ENCODE measurements at regions not wholly inside any gene's neighbourhood (a gene's known extent, or its start where the extent isn't known, plus 50 kb on each side); places are given as distances from the start of the nearest gene placed in this dataset.
A peak's percentile ranks its signal among the peaks of the same experiment; 100 is the strongest.
"Not testable (repeated sequence)": the region's sequence is repeated elsewhere in the genome, so short reads cannot be mapped to it uniquely, and the experiment has no call there.

- not testable (repeated sequence) for H3K27me3 ChIP-seq, H3K9me3 ChIP-seq, ATAC-seq, H3K27ac ChIP-seq, H3K36me3 ChIP-seq, H3K4me3 ChIP-seq
- peaks cover 0 to 18% (median 0%) of the 10 kb centered on the region in 3 donors for H3K4me1 ChIP-seq
- WGBS, 2 donors (ENCODE audit: low coverage in 1 of 2): 100% methylated on average over 1 of the region's 13 CpGs; no CpG with 5 or more reads in 1 of the 2 donors
Measured at GRCh38 chr16:88231839-88232238, 150.9 kb upstream of the ZNF469 start.

DNA sequence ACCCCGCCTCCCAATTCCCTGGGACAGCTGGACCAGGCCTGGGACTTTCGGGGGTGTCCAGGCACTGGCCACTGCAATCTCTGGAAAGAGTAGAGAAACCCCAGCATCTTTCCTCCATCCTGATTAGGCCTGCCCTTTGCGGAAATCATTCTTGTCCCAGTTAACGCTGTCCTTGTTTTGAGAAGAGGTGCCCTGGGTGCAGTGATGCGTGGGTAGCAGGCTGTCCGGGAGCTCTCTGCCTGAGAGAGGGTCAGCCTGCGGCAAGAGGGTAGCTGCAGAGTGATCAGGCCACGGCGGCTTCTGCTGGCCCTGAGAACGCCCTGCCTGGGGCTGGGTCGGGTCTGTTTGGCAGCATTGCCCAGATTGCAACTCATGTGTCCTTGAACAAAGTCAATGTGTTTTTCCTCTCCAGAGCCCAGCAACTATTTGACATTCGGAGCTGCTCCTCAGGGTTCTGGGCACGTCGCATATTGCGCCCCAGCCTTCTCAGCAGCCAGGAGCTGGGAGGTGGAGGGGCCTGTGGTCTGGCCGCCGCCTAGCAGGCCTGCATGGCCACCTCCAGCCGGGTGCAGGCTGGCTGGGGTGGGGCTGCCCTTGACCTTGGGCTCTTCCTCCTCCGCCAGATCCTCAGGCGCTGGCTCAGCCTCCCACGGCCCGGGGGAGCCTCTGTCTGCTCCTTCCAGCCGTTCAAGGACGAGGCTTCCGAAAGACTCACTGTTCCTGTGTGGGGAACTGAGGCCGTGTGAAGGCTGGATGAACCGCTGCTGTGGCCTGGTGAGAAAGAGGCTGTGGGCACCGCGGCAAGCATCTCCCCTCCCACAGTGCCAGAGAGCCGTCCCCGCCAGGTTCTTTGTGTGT lies 150.1 kb upstream of the ZNF469 start:
- not testable (repeated sequence) for ATAC-seq
- 80% methylated on average over 1 of the region's 31 CpGs; no CpG with 5 or more reads in 1 of the 2 donors for WGBS, 2 donors (ENCODE audit: low coverage in 1 of 2)

GRCh38 chr16:88233621-88234420 lies 148.9 kb upstream of the ZNF469 start:
- H3K36me3 ChIP-seq, ATAC-seq, H3K27me3 ChIP-seq, H3K4me3 ChIP-seq, H3K9me3 ChIP-seq: not testable (repeated sequence)
- Histone ChIP-seq H3K27ac (peak overlapping the region in 3 of 4 donors; percentile 61 to 74 (median 73)), H3K4me1 (peaks cover 0 to 33% (median 7%) of the 10 kb centered on the region in 3 donors)
- WGBS, 2 donors (ENCODE audit: low coverage in 1 of 2): 79% methylated on average over 6 of the region's 23 CpGs; no CpG with 5 or more reads in 1 of the 2 donors

More for the DNA sequence above, 150.1 kb upstream of the ZNF469 start:
- not testable (repeated sequence) for H3K36me3 ChIP-seq, H3K4me3 ChIP-seq, H3K27ac ChIP-seq, H3K9me3 ChIP-seq, H3K27me3 ChIP-seq
- peaks cover 0 to 22% (median 0%) of the 10 kb centered on the region in 3 donors for H3K4me1 ChIP-seq

DNA sequence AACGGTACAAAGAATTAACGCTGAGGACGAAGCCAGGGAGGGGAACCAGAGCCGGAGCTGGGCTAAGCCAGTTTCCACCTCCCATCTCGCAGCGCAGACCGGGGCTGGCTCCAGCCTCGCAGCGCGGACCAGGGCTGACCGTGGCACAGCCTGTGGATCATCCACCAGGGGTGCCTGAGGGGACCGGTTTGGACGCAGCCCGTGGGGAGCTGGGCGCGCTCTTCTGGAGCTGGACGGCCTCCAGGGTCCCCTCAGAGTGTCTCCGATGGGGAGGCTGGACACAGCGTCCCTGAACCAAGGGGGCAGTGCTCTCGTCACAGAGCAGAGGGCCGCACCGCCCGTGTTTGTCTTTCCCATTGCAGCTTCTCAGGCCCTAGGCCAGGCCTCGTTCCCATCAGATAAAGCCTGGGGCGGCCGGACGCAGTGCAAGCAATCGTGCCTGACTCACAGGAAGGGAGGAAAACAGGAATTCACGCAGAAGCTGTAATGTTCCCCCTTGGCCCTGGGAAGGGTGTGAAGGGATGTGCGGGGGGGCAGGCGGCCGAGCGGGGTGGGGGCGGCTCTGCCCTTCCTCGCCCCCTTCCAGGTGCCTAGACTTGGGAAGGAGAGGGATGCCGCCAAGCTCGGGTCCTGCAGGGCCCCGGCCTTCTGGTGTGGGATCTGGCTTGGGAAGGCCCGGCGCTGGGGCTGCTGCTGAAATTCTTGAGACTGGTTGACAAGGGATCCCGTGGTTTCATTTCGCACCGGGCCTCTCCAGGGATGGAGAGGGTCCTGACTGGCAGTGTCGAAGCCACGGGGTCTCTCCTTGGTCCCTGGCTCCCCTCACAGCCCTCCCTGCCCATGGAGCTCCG lies 148.1 kb upstream of the ZNF469 start:
- peak; percentile 81 for ATAC-seq
- WGBS, 2 donors (ENCODE audit: low coverage in 1 of 2): 64% methylated on average over 15 of the region's 46 CpGs; no CpG with 5 or more reads in 1 of the 2 donors
- not testable (repeated sequence) for H3K27me3 ChIP-seq, H3K9me3 ChIP-seq, H3K4me3 ChIP-seq, H3K36me3 ChIP-seq
- Histone ChIP-seq H3K4me1 (peaks cover 0 to 33% (median 7%) of the 10 kb centered on the region in 3 donors), H3K27ac (peak overlapping the region; percentile 52 to 74 (median 67))
- TF ChIP-seq, protein P1, sequence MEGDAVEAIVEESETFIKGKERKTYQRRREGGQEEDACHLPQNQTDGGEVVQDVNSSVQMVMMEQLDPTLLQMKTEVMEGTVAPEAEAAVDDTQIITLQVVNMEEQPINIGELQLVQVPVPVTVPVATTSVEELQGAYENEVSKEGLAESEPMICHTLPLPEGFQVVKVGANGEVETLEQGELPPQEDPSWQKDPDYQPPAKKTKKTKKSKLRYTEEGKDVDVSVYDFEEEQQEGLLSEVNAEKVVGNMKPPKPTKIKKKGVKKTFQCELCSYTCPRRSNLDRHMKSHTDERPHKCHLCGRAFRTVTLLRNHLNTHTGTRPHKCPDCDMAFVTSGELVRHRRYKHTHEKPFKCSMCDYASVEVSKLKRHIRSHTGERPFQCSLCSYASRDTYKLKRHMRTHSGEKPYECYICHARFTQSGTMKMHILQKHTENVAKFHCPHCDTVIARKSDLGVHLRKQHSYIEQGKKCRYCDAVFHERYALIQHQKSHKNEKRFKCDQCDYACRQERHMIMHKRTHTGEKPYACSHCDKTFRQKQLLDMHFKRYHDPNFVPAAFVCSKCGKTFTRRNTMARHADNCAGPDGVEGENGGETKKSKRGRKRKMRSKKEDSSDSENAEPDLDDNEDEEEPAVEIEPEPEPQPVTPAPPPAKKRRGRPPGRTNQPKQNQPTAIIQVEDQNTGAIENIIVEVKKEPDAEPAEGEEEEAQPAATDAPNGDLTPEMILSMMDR (IDR thresholded peaks at IDR 0.05): peak in 1 of 4 experiments; percentile 13

GRCh38 chr16:88235691-88236090 lies 147.1 kb upstream of the ZNF469 start:
- H3K4me3 ChIP-seq, ATAC-seq, H3K9me3 ChIP-seq, H3K36me3 ChIP-seq, H3K27me3 ChIP-seq: not testable (repeated sequence)
- H3K4me1 ChIP-seq: peaks cover 0 to 33% (median 7%) of the 10 kb centered on the region in 3 donors
- peak overlapping the region in 1 of 4 donors; percentile 74 for H3K27ac ChIP-seq
- WGBS, 2 donors (ENCODE audit: low coverage in 1 of 2): 83% methylated on average over 4 of the region's 6 CpGs; no CpG with 5 or more reads in 1 of the 2 donors

DNA sequence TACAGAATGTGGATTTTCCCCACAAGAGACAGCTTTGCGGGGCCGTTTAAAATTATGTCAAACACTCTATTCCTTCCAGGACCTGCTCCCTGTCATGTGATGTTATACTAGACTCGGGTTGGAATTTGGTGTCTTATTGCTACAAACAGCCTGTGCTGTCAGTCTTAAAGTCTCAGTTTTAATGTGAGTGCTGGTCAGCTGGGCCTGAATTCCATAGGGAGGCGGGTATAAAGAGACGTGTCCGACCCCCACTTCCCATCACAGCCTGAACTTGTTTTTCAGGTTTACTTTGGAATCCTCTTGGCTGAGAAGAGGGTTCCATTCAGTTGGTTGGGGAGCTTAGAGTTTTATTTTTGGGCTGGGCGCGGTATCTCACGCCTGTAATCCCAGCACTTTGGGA lies 146.5 kb upstream of the ZNF469 start:
- Histone ChIP-seq H3K27ac (peak overlapping the region in 1 of 4 donors; percentile 19), H3K4me1 (peaks cover 0 to 33% (median 7%) of the 10 kb centered on the region in 3 donors)
- H3K9me3 ChIP-seq, ATAC-seq, H3K36me3 ChIP-seq, H3K27me3 ChIP-seq, H3K4me3 ChIP-seq: not testable (repeated sequence)
- WGBS, 2 donors (ENCODE audit: low coverage in 1 of 2): 65% methylated on average over 2 of the region's 9 CpGs; no CpG with 5 or more reads in 1 of the 2 donors

GRCh38 chr16:88237314-88237713 lies 145.4 kb upstream of the ZNF469 start:
- ATAC-seq, H3K27ac ChIP-seq: not testable (repeated sequence)
- 80% methylated on average over 1 of the region's 9 CpGs; no CpG with 5 or more reads in 1 of the 2 donors for WGBS, 2 donors (ENCODE audit: low coverage in 1 of 2)

DNA sequence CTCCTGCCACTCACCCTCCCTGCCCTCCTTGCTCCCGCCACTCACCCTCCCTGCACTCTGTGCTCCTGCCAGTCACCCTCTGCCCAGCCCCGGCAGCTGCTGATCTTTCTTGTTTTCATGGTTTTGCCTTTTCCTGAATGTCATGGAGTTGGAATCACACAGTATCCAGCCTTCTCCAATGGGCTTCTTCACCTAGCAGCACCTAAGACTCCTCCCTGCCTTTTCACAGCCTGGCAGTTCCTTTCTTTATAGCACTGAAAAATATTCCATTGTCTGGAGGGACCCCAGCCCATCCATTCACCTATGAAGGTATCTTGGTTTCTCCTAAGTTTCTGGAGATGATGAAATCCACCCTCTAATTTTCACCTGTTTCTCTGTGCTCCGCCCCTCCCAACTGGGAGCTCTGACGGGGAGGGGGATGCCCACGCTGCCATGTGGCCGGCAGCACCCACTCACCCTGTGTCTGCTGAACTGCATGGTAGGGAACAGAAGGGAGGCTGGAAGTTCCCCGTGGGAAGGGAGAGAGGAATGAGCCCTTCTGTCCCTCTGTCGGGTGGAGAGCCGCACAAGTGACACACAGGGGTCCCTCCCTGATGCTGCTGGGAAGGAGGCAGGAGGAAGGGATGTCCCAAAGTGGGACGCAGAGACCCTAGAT lies 144.9 kb upstream of the ZNF469 start:
- Histone ChIP-seq H3K4me1 (peaks cover 0 to 43% (median 14%) of the 10 kb centered on the region in 3 donors), H3K27ac (peak overlapping the region in 3 of 4 donors; percentile 66 to 79 (median 71))
- H3K27me3 ChIP-seq, H3K36me3 ChIP-seq, H3K9me3 ChIP-seq, H3K4me3 ChIP-seq, ATAC-seq: not testable (repeated sequence)
- 50 to 64% methylated on average over 1 to 2 of the region's 10 CpGs for WGBS, 2 donors (ENCODE audit: low coverage in 1 of 2)

More at GRCh38 chr16:88237314-88237713, 145.4 kb upstream of the ZNF469 start:
- peaks cover 0 to 37% (median 12%) of the 10 kb centered on the region in 3 donors for H3K4me1 ChIP-seq
- not testable (repeated sequence) for H3K4me3 ChIP-seq, H3K9me3 ChIP-seq, H3K36me3 ChIP-seq, H3K27me3 ChIP-seq
